Neutrophil (primary cell): ENCODE measurements at regions not wholly inside any gene's neighbourhood (a gene's known extent, or its start where the extent isn't known, plus 50 kb on each side); places are given as distances from the start of the nearest gene placed in this dataset.
"Not testable (repeated sequence)": the region's sequence is repeated elsewhere in the genome, so short reads cannot be mapped to it uniquely, and the experiment has no call there.

Experiments
- H3K27ac ChIP-seq: fragments of 200-600 bp; sonication (generic); 2 replicates; pipeline ENCODE4 v1.5.1; 2016; ENCODE audit warnings: mild to moderate bottlenecking, moderate library complexity
- H3K27me3 ChIP-seq: fragments of 200-600 bp; sonication (generic); 2 replicates; pipeline ENCODE4 v1.6.0; 2016; ENCODE audit warnings: mild to moderate bottlenecking
- H3K36me3 ChIP-seq: fragments of 200-600 bp; sonication (generic); 2 replicates; pipeline ENCODE4 v1.5.1; 2017
- H3K4me1 ChIP-seq, 2 experiments: fragments of 200-600 bp in 1 of 2; sonication (generic) in 1 of 2; 1 replicate in 1 of 2; 2 replicates in 1 of 2; pipeline versions ENCODE4 v1.5.1 to v1.6.1; 2013 to 2016; ENCODE audit warnings: low read depth in 1 of 2, low read length in 1 of 2, mild to moderate bottlenecking in 1 of 2, moderate library complexity in 1 of 2; ENCODE audit not compliant: control insufficient read depth in 1 of 2, insufficient read depth in 1 of 2
- H3K4me3 ChIP-seq, 2 experiments: fragments of 200-600 bp in 1 of 2; sonication (generic) in 1 of 2; 1 replicate in 1 of 2; 2 replicates in 1 of 2; pipeline ENCODE4 v1.5.1; 2013 to 2016; ENCODE audit warnings: low read depth in 1 of 2, low read length in 1 of 2, mild to moderate bottlenecking in 1 of 2, moderate library complexity in 1 of 2
- H3K9me3 ChIP-seq: fragments of 200-600 bp; sonication (generic); 2 replicates; pipeline ENCODE4 v1.5.1; 2016
- TF ChIP-seq, protein P1 (sequence below): fragments of 200-600 bp; sonication (generic); IDR thresholded peaks from 2 replicates; pipeline ENCODE4 v1.5.1; 2016; ENCODE audit warnings: antibody characterized with exemption

DNA sequence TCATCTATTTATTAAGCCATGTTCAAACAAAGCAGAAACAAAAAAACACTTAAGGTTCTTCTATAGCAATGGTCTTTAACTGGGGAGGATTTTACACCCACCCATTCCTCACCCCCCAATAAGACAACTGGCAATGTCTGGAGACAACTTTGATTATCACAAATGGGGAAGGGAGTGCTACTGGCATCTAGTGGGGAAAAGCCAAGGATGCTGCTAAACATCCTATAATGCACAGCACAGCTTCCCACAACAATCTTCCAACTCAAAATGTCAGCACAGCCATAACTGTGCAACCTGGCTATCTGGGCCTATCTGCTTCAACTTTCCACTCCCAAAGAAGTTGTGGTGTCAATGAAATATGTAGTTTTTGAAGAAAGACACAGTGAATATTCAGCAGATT, 1044.4 kb downstream of the CDH8 start:
- Histone ChIP-seq H3K36me3 (no peaks in the 10 kb centered on the region), H3K27ac (no peak overlapping the region), H3K9me3 (no peaks in the 10 kb centered on the region), H3K4me3 (no peak overlapping the region), H3K4me1 (no peaks in the 10 kb centered on the region), H3K27me3 (no peaks in the 10 kb centered on the region)
- TF ChIP-seq, protein P1, sequence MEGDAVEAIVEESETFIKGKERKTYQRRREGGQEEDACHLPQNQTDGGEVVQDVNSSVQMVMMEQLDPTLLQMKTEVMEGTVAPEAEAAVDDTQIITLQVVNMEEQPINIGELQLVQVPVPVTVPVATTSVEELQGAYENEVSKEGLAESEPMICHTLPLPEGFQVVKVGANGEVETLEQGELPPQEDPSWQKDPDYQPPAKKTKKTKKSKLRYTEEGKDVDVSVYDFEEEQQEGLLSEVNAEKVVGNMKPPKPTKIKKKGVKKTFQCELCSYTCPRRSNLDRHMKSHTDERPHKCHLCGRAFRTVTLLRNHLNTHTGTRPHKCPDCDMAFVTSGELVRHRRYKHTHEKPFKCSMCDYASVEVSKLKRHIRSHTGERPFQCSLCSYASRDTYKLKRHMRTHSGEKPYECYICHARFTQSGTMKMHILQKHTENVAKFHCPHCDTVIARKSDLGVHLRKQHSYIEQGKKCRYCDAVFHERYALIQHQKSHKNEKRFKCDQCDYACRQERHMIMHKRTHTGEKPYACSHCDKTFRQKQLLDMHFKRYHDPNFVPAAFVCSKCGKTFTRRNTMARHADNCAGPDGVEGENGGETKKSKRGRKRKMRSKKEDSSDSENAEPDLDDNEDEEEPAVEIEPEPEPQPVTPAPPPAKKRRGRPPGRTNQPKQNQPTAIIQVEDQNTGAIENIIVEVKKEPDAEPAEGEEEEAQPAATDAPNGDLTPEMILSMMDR = no peak

DNA sequence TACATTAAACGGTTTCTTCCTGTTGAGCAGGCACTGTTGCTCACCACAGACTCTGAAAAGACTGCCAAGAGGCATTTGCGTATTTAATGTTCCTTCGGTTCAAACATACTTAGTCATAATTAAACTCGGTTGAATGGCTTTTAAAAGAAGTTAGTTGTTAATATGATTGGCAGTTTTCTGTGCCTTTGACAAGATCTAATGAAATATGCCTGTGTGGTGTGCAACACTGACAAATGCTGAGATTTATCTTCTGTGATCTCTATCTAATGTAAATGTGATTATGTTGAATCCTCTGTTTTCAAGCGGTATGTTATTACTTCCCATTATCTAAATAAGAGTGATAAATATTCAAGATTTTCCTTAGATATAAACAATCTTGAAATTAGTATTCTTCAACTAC, 1046.6 kb downstream of the CDH8 start:
- no peaks in the 10 kb centered on the region for H3K4me1 ChIP-seq
- H3K27me3 ChIP-seq = no peaks in the 10 kb centered on the region
- H3K27ac ChIP-seq = no peak overlapping the region
- no peaks in the 10 kb centered on the region for H3K36me3 ChIP-seq
- no peak overlapping the region for H3K4me3 ChIP-seq
- TF ChIP-seq, protein P1 = no peak
- H3K9me3 ChIP-seq = no peaks in the 10 kb centered on the region

DNA sequence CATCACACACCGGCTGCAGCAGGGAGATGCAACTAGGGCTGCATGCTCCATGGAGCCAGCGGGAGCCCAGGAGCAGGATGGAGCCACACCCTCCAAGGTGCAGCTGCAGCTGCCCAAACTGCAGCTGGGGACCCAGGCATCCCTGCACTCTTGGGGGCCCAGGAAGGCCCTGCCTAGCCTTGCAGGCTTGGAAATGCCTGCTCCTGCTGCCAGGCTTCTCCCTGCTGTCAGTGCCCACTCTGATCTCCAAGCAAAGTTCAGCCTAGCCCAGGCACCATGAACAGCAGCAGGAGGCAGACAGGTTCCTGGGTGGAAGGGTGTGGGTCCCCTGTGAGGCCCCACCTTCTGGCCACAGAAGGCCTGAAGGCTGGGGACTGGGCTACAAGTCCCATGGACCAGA, 1057.1 kb downstream of the CDH8 start:
- TF ChIP-seq, protein P1 = no peak
- H3K4me3 ChIP-seq = no peak overlapping the region
- no peaks in the 10 kb centered on the region for H3K36me3 ChIP-seq
- no peak overlapping the region for H3K27ac ChIP-seq
- H3K4me1 ChIP-seq = no peaks in the 10 kb centered on the region
- no peaks in the 10 kb centered on the region for H3K9me3 ChIP-seq
- H3K27me3 ChIP-seq = no peaks in the 10 kb centered on the region

DNA sequence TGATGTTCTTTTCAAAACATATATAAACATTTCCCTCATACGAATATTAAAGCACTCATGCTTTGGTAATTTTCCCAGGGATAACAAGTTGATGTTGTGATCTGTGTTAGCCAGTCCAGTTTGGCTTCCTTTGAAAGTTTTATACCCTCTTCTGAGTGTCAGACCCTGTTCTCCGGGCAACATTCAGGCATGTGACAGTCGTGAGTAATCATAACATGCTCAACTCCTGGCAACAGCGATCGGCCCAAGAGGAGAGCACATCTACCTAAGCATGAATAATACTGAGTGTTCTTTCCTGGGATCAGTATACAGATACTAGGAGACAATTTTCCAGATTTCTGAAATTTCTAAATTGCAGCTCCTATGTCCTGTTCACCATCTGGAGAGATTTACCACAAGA, 1086.4 kb downstream of the CDH8 start:
- no peak overlapping the region for H3K27ac ChIP-seq
- H3K36me3 ChIP-seq = no peaks in the 10 kb centered on the region
- TF ChIP-seq, protein P1 = no peak
- no peaks in the 10 kb centered on the region for H3K4me1 ChIP-seq
- H3K27me3 ChIP-seq = no peaks in the 10 kb centered on the region
- no peaks in the 10 kb centered on the region for H3K9me3 ChIP-seq
- no peak overlapping the region for H3K4me3 ChIP-seq

DNA sequence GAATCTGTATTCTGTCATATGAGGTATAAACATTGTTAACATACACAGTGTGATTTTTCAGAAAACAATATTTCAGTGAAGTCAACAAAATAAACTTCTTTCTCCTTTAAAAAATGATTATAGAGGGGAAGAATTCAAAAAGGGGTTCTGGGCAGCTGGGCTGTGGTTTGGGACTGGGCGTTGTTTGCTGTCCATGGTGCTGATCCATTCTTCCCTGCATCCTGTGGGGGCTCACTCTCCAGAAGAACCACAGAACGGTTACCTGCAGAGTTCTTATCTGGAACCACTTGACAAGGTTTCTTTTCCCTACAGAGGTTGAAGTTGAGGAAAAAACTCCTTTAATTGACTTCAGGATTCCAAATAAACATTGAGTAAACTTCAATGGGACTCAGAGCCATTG, 1091.0 kb downstream of the CDH8 start:
- H3K27ac ChIP-seq = no peak overlapping the region
- no peaks in the 10 kb centered on the region for H3K9me3 ChIP-seq
- no peak overlapping the region for H3K4me3 ChIP-seq
- no peaks in the 10 kb centered on the region for H3K36me3 ChIP-seq
- TF ChIP-seq, protein P1 = no peak
- no peaks in the 10 kb centered on the region for H3K4me1 ChIP-seq
- H3K27me3 ChIP-seq = no peaks in the 10 kb centered on the region

DNA sequence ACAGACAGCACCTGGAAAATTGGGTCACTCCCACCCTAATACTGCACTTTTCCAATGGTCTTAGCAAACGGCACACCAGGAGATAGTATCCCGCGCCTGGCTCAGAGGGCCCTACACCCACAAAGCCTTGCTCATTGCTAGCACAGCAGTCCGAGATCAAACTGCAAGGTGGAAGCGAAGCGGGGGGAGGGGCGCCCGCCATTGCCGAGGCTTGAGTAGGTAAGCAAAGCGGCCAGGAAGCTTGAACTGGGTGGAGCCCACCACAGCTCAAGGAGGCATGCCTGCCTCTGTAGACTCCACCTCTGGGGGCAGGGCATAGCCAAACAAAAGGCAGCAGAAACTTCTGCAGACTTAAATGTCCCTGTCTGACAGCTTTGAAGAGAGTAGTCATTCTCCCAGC, 1100.0 kb downstream of the CDH8 start:
- H3K4me3 ChIP-seq, H3K4me1 ChIP-seq: not testable (repeated sequence)

More for the DNA sequence above, 1100.0 kb downstream of the CDH8 start:
- not testable (repeated sequence) for H3K36me3 ChIP-seq, H3K9me3 ChIP-seq, H3K27ac ChIP-seq, H3K27me3 ChIP-seq
